Activated naive CD4-positive, alpha-beta T cell treated with anti-CD3 and anti-CD28 coated beads for 36 hours (primary cell): ENCODE measurements at regions not wholly inside any gene's neighbourhood (a gene's known extent, or its start where the extent isn't known, plus 50 kb on each side); places are given as distances from the start of the nearest gene placed in this dataset.

ENCODE experiments used
- CTCF ChIA-PET: fragments of 350-600 bp; sonication (Branson Sonifier 250); formaldehyde crosslinking; loops from one replicate; lab custom pipeline; 2021; ENCODE audit warnings: antibody characterized with exemption; lab: Charles Lee
- DNase-seq: peaks from one replicate; pipeline ENCODE4 v3.0.0-alpha.2; 2020
- H3K27ac Mint-ChIP-seq: one replicate; pipeline ENCODE4 v1.8.0; 2021; ENCODE audit warnings: mild to moderate bottlenecking, mixed read lengths
- H3K27me3 Mint-ChIP-seq: one replicate; pipeline ENCODE4 v1.8.0; 2021; ENCODE audit warnings: low read depth, mixed read lengths
- H3K36me3 Mint-ChIP-seq: one replicate; pipeline ENCODE4 v1.8.0; 2021; ENCODE audit warnings: low read depth, mixed read lengths
- H3K4me1 Mint-ChIP-seq: one replicate; pipeline ENCODE4 v1.8.0; 2021; ENCODE audit warnings: low read depth, mixed read lengths
- H3K4me3 Mint-ChIP-seq: one replicate; pipeline ENCODE4 v1.8.0; 2021; ENCODE audit warnings: mild to moderate bottlenecking, moderate library complexity, mixed read lengths
- H3K9me3 Mint-ChIP-seq: one replicate; pipeline ENCODE4 v1.8.0; 2021; ENCODE audit warnings: mixed read lengths
- intact Hi-C: fragments of 100-400 bp; cut with micrococcal nuclease; formaldehyde crosslinking; loops from one replicate; pipeline ENCODE4 v1.15.1; 2023

- intact Hi-C loops, result no loop called here
- H3K9me3 Mint-ChIP-seq, result no peaks in the 10 kb centered on the region
- H3K4me1 Mint-ChIP-seq, result no peaks in the 10 kb centered on the region
- H3K27ac Mint-ChIP-seq, result no peak overlapping the region
- peaks cover 9% of the 10 kb centered on the region for H3K27me3 Mint-ChIP-seq
- H3K36me3 Mint-ChIP-seq, result no peaks in the 10 kb centered on the region
- no peak for DNase-seq
- H3K4me3 Mint-ChIP-seq, result no peak overlapping the region
- CTCF ChIA-PET, result no interaction called here
These were observed 143.9 kb downstream of the OR2K2 start for GRCh38 chr9:111186021-111186530.

DNA sequence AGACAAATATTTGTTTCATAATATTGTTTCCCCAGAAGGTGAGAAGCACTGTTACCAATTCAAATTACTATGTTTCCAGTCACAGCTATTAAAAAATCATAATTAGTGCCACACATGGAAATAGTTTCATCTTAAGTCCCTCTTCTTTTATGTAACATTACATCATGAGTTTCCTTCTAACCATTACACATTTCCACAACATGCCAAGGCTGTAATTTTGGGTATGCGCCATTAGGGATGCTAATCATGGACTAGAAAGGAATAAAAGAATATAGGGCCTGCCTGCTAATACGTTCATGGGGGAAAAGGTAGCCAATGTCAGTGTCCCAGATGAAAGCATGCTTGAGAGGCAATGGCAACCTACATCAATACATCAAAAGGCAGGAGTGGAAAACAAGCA lies 142.5 kb upstream of the LPAR1 start:
- CTCF ChIA-PET, result no interaction called here
- intact Hi-C loops, result no loop called here
- Mint-ChIP-seq H3K9me3 (no peaks in the 10 kb centered on the region), H3K4me3 (no peak overlapping the region), H3K36me3 (no peaks in the 10 kb centered on the region), H3K27ac (no peak overlapping the region), H3K4me1 (no peaks in the 10 kb centered on the region), H3K27me3 (peaks cover 7% of the 10 kb centered on the region)
- DNase-seq, result no peak

DNA sequence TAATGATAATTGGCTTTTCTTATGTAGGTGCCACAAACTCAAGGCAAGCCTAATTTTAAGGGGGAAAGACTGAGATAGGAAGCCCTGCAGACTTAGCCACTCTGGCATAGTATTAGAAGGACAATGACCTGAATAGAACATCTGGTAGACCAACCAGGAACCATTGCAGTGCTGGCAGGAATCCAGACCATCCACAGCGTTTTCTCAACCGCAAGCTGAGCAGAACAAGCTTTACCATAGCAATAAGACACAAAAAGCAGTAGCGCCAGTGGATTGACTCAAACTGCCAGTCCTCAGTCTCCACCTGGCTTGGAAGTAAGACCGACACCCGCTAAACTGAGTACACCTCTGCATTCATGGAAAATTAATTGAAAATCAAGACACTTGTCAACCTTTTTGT lies 141.3 kb upstream of the LPAR1 start:
- Mint-ChIP-seq H3K27me3 (peaks cover 7% of the 10 kb centered on the region), H3K4me1 (no peaks in the 10 kb centered on the region), H3K9me3 (no peaks in the 10 kb centered on the region), H3K27ac (no peak overlapping the region), H3K36me3 (no peaks in the 10 kb centered on the region), H3K4me3 (no peak overlapping the region)
- DNase-seq, result no peak
- CTCF ChIA-PET, result no interaction called here
- intact Hi-C loops, result no loop called here

DNA sequence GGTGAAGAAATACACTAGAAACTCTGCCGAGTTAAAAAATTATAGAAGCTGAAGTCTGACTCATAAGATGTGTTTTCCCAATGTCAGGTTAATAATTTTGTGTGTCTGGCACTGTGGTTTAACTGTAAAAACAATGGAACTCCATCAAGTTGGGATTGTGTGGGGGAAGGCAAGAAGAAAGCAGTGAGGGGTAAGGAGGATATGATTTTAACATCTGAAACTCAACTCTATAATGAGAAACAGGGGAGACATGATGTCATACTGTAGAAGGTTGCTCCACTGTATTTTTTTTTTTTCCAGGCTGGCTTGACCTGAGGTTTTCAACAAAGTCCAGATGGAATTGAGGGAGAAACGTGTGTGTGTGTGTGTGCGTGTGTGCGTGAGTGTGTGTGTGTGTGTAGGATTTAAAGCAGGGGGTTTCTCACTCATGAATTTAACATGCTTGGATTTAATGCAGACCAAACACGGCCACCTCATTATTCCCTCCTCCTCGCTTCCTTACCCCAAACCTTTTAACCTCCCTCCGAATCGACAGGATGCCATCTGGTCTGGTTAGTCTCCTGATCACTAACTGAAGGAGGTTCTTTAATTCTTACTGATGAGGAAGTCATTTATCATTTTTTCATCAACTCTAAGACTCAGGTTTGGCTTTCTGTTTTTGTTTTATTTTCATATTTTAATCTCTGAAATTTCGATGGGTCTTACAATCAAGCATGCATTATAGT lies 140.2 kb upstream of the LPAR1 start:
- no peak for DNase-seq
- CTCF ChIA-PET, result no interaction called here
- intact Hi-C loops, result no loop called here
- H3K27me3 Mint-ChIP-seq, result peaks cover 4% of the 10 kb centered on the region
- H3K4me1 Mint-ChIP-seq, result no peaks in the 10 kb centered on the region
- H3K4me3 Mint-ChIP-seq, result no peak overlapping the region
- H3K27ac Mint-ChIP-seq, result no peak overlapping the region
- no peaks in the 10 kb centered on the region for H3K9me3 Mint-ChIP-seq
- no peaks in the 10 kb centered on the region for H3K36me3 Mint-ChIP-seq

- H3K27ac Mint-ChIP-seq, result no peak overlapping the region
- intact Hi-C loops, result no loop called here
- H3K4me3 Mint-ChIP-seq, result no peak overlapping the region
- H3K9me3 Mint-ChIP-seq, result no peaks in the 10 kb centered on the region
- H3K36me3 Mint-ChIP-seq, result no peaks in the 10 kb centered on the region
- no peaks in the 10 kb centered on the region for H3K4me1 Mint-ChIP-seq
- CTCF ChIA-PET, result no interaction called here
- H3K27me3 Mint-ChIP-seq, result peaks cover 4% of the 10 kb centered on the region
- no peak for DNase-seq
These were observed 138.2 kb upstream of the LPAR1 start for GRCh38 chr9:111176511-111176910.

DNA sequence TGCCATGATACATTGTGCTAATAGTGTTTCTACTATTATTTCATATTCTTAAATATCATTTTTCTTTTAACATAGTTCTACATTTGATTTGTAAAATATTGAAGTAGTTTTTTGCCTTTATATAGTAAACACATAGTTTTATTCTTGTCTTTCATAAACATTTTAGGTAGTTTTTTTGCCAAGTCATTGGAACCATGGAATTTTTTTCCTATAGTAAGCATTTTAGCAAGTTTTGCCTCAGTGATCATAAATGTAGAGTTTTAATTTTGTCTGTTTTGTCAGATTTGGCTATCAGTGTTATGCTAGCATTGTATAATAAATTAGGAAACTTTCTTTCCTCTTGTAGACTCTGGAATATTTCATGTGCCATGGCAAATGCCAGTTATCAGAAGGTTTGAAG lies 137.1 kb upstream of the LPAR1 start:
- no peaks in the 10 kb centered on the region for H3K4me1 Mint-ChIP-seq

DNA sequence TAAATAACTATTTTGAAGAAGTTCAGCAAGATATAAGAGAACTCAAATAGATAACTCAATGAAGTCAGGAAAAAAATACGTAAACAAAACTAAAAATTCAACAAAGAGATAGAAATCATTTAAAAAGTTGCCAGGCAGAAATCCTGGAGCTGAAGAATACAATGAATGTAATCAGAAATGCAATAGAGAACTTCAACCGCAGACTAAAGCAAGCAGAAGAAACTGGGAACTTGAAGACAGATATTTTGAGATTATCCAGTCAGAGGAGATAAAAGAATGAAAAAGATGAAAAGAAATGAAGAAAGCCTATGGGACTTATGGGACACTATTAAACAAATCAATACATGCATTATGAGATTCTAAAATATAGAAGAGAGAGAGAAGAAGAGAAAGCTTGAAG lies 129.1 kb upstream of the LPAR1 start:
- intact Hi-C loops, result no loop called here
- no peaks in the 10 kb centered on the region for H3K36me3 Mint-ChIP-seq
- H3K4me3 Mint-ChIP-seq, result no peak overlapping the region
- H3K4me1 Mint-ChIP-seq, result no peaks in the 10 kb centered on the region
- H3K27ac Mint-ChIP-seq, result no peak overlapping the region
- peaks cover 15% of the 10 kb centered on the region for H3K9me3 Mint-ChIP-seq
- CTCF ChIA-PET, result no interaction called here
- H3K27me3 Mint-ChIP-seq, result peaks cover 2% of the 10 kb centered on the region
- no peak for DNase-seq

More for the DNA sequence above, 137.1 kb upstream of the LPAR1 start:
- CTCF ChIA-PET, result no interaction called here
- intact Hi-C loops, result no loop called here
- no peaks in the 10 kb centered on the region for H3K36me3 Mint-ChIP-seq
- peaks cover 4% of the 10 kb centered on the region for H3K27me3 Mint-ChIP-seq
- H3K4me3 Mint-ChIP-seq, result no peak overlapping the region
- peaks cover 1% of the 10 kb centered on the region for H3K9me3 Mint-ChIP-seq
- DNase-seq, result no peak
- no peak overlapping the region for H3K27ac Mint-ChIP-seq

GRCh38 chr9:111163716-111164389 lies 125.6 kb upstream of the LPAR1 start:
- H3K27me3 Mint-ChIP-seq, result peaks cover 2% of the 10 kb centered on the region
- CTCF ChIA-PET, result no interaction called here
- H3K36me3 Mint-ChIP-seq, result no peaks in the 10 kb centered on the region
- no peaks in the 10 kb centered on the region for H3K4me1 Mint-ChIP-seq
- no peak for DNase-seq
- peaks cover 14% of the 10 kb centered on the region for H3K9me3 Mint-ChIP-seq
- H3K4me3 Mint-ChIP-seq, result no peak overlapping the region
- intact Hi-C loops, result no loop called here
- peak overlapping the region; percentile 10 for H3K27ac Mint-ChIP-seq

- Mint-ChIP-seq H3K27ac (no peak overlapping the region), H3K4me3 (no peak overlapping the region), H3K9me3 (peaks cover 3% of the 10 kb centered on the region), H3K27me3 (peaks cover 2% of the 10 kb centered on the region), H3K36me3 (no peaks in the 10 kb centered on the region), H3K4me1 (no peaks in the 10 kb centered on the region)
- no peak for DNase-seq
- intact Hi-C loops, result no loop called here
- CTCF ChIA-PET, result no interaction called here
These were observed 123.8 kb upstream of the LPAR1 start for GRCh38 chr9:111162026-111162425.

GRCh38 chr9:111161015-111161415 lies 122.7 kb upstream of the LPAR1 start:
- no peak for DNase-seq
- Mint-ChIP-seq H3K36me3 (no peaks in the 10 kb centered on the region), H3K4me3 (no peak overlapping the region), H3K27me3 (peaks cover 2% of the 10 kb centered on the region), H3K4me1 (no peaks in the 10 kb centered on the region), H3K9me3 (no peaks in the 10 kb centered on the region), H3K27ac (no peak overlapping the region)
- intact Hi-C loops, result no loop called here
- CTCF ChIA-PET, result no interaction called here

GRCh38 chr9:111158999-111159398 lies 120.7 kb upstream of the LPAR1 start:
- H3K27me3 Mint-ChIP-seq, result no peaks in the 10 kb centered on the region
- no peak overlapping the region for H3K4me3 Mint-ChIP-seq
- H3K4me1 Mint-ChIP-seq, result no peaks in the 10 kb centered on the region
- no peaks in the 10 kb centered on the region for H3K36me3 Mint-ChIP-seq
- intact Hi-C loops, result no loop called here
- H3K27ac Mint-ChIP-seq, result no peak overlapping the region
- DNase-seq, result no peak
- H3K9me3 Mint-ChIP-seq, result no peaks in the 10 kb centered on the region
- CTCF ChIA-PET, result no interaction called here

- no peaks in the 10 kb centered on the region for H3K36me3 Mint-ChIP-seq
- H3K4me1 Mint-ChIP-seq, result no peaks in the 10 kb centered on the region
- CTCF ChIA-PET, result no interaction called here
- intact Hi-C loops, result no loop called here
- H3K4me3 Mint-ChIP-seq, result no peak overlapping the region
- no peak overlapping the region for H3K27ac Mint-ChIP-seq
- no peaks in the 10 kb centered on the region for H3K9me3 Mint-ChIP-seq
- no peaks in the 10 kb centered on the region for H3K27me3 Mint-ChIP-seq
- DNase-seq, result no peak
These were observed 120.1 kb upstream of the LPAR1 start for GRCh38 chr9:111158363-111158762.

- intact Hi-C loops, result no loop called here
- no peaks in the 10 kb centered on the region for H3K36me3 Mint-ChIP-seq
- no peaks in the 10 kb centered on the region for H3K27me3 Mint-ChIP-seq
- no peak for DNase-seq
- H3K27ac Mint-ChIP-seq, result no peak overlapping the region
- H3K9me3 Mint-ChIP-seq, result no peaks in the 10 kb centered on the region
- CTCF ChIA-PET, result no interaction called here
- no peak overlapping the region for H3K4me3 Mint-ChIP-seq
- H3K4me1 Mint-ChIP-seq, result no peaks in the 10 kb centered on the region
These were observed 115.9 kb upstream of the LPAR1 start for GRCh38 chr9:111154081-111154562.
